OCI-LY7 (cell line): ENCODE measurements at regions not wholly inside any gene's neighbourhood (a gene's known extent, or its start where the extent isn't known, plus 50 kb on each side); places are given as distances from the start of the nearest gene placed in this dataset.

Experiments
- EZH2phosphoT487 ChIP-seq: fragments of 200-600 bp; sonication (generic); IDR thresholded peaks from 2 replicates; pipeline ENCODE4 v1.6.1; 2018; ENCODE audit warnings: low read depth, borderline replicate concordance, mild to moderate bottlenecking, mixed run types, antibody characterized with exemption, low read length, moderate library complexity, mixed read lengths
- TF ChIP-seq, protein P1 (sequence below): fragments of 200-600 bp; sonication (generic); conservative IDR thresholded peaks from 2 replicates; pipeline ENCODE4 v1.5.1; 2014; ENCODE audit warnings: mild to moderate bottlenecking, antibody characterized with exemption, low read length, moderate library complexity, mixed read lengths

DNA sequence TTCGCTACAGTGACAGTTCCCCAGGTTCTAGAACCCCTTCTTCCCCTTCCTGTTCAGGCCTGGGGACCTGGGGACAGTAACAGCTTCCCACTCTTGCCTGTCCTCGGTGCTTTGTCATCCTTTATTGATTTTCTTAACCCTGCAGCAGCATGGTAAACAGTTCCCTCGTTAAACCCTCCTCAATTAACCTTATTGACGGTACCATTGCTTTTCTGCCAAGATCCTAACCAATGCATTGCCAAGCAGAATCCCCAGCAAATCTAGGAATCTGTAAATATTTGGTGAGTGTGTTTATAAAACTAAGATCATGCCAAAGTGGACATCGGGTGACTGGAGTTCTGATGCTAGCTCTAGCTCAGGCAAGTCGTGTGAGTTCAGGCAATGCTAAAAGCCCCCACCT lies 99.6 kb upstream of the KAZN start:
- TF ChIP-seq, protein P1, sequence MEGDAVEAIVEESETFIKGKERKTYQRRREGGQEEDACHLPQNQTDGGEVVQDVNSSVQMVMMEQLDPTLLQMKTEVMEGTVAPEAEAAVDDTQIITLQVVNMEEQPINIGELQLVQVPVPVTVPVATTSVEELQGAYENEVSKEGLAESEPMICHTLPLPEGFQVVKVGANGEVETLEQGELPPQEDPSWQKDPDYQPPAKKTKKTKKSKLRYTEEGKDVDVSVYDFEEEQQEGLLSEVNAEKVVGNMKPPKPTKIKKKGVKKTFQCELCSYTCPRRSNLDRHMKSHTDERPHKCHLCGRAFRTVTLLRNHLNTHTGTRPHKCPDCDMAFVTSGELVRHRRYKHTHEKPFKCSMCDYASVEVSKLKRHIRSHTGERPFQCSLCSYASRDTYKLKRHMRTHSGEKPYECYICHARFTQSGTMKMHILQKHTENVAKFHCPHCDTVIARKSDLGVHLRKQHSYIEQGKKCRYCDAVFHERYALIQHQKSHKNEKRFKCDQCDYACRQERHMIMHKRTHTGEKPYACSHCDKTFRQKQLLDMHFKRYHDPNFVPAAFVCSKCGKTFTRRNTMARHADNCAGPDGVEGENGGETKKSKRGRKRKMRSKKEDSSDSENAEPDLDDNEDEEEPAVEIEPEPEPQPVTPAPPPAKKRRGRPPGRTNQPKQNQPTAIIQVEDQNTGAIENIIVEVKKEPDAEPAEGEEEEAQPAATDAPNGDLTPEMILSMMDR: no peak
- no peak for TF ChIP-seq EZH2phosphoT487
